ENCODE measurements at regions not wholly inside any gene's neighbourhood (a gene's known extent, or its start where the extent isn't known, plus 50 kb on each side); places are given as distances from the start of the nearest gene placed in this dataset.

DNA sequence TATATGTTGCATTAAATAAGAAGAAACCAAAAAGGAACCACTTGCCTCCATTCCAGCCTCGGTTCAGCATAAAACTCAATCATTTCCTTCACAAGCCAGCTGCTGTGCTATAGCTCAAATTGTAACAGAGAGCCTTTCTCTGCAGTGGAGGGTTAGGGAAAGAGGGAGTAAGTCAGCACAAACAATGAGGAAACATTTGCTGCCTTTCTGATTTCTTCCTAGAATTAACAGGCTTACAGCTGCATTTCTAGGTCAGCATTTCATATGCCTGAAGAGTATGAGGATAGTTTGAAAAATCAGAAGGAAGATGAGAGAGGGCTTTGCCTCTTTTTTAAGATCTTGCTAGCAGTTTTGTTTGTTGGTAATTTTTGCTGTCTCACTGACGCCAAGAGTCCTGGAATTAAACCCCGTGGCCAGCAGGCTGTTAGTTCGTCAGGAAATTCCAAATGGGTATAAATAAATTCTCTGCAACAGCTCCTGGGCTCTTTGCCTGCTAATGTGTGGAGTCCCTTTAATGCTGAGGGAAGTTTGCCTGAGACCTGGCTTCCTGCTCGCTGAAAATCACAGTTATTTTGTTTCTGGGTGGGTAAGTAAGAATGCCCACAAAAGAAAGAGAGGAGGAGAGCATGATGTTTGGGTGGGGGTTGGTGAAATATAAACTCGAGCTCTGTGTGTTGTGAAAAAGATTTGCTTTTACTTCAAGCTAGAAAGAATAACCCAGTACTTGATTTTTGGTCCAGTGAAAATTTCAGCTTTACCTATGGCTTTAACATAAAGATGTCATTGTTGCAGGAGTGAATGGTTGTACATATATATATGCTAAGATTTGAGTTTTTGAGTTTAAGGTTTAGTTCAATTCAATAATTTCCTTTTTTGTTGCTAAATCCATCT lies 148.1 kb upstream of the DMRT1 start:
- TF ChIP-seq MAZ (IDR thresholded peaks at IDR 0.05; ENCODE audit: borderline replicate concordance, low read depth, low read length) (no peak), CTCF (conservative IDR thresholded peaks at IDR 0.05; ENCODE audit: low read depth, low read length) (no peak), RFX5 (IDR thresholded peaks at IDR 0.05; ENCODE audit: low read depth, low read length) (no peak), MXI1 (IDR thresholded peaks at IDR 0.05; ENCODE audit: borderline replicate concordance, low read depth, low read length) (no peak)

Measured in IMR-90 (cell line).